ENCODE measurements at regions not wholly inside any gene's neighbourhood (a gene's known extent, or its start where the extent isn't known, plus 50 kb on each side); places are given as distances from the start of the nearest gene placed in this dataset.

DNA sequence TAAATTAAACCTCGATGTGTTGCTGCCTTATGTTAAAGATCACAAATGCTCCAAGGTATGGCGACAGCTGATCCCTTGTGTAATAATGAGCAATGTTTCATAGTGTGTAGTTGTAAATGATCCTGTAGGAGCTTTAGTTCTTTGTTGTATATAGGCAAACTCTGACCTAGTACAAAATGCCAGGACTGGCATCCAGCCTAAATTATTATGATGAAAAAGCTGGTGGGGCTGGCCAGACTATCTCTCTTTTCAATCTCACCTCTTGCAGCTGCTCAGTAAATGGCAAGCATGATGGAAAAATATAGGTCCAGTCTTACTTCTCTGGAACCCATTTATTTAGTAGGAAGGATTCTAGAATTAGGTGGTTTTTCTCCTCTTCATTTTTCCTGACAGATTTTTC, 345.1 kb upstream of the C11orf87 start:
- no peak overlapping the region for H3K27ac Mint-ChIP-seq
- no peak for DNase-seq (ENCODE audit: low spot score)
- Histone ChIP-seq H2AFZ (replicated peaks) (peak overlapping the region; percentile 66), H3K4me2 (no peak overlapping the region), H3K9ac (no peak overlapping the region), H3F3A (ENCODE audit: low read depth) (no peaks in the 10 kb centered on the region), H3K4me3 (no peak overlapping the region), H3K36me3 (no peaks in the 10 kb centered on the region), H3K9me3 (ENCODE audit: low read depth) (no peaks in the 10 kb centered on the region), H4K20me1 (ENCODE audit: low read depth) (no peaks in the 10 kb centered on the region), H3K27me3 (no peaks in the 10 kb centered on the region), H3K27ac (no peak overlapping the region), H3K79me2 (ENCODE audit: low read depth) (no peaks in the 10 kb centered on the region), H3K4me1 (peaks cover 16% of the 10 kb centered on the region)
- no peak for TF ChIP-seq EZH2 (IDR thresholded peaks at IDR 0.05)
- TF ChIP-seq EZH2phosphoT487 (IDR thresholded peaks at IDR 0.05): no peak
- TF ChIP-seq, protein P1, sequence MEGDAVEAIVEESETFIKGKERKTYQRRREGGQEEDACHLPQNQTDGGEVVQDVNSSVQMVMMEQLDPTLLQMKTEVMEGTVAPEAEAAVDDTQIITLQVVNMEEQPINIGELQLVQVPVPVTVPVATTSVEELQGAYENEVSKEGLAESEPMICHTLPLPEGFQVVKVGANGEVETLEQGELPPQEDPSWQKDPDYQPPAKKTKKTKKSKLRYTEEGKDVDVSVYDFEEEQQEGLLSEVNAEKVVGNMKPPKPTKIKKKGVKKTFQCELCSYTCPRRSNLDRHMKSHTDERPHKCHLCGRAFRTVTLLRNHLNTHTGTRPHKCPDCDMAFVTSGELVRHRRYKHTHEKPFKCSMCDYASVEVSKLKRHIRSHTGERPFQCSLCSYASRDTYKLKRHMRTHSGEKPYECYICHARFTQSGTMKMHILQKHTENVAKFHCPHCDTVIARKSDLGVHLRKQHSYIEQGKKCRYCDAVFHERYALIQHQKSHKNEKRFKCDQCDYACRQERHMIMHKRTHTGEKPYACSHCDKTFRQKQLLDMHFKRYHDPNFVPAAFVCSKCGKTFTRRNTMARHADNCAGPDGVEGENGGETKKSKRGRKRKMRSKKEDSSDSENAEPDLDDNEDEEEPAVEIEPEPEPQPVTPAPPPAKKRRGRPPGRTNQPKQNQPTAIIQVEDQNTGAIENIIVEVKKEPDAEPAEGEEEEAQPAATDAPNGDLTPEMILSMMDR (IDR thresholded peaks at IDR 0.05): no peak
- no peaks in the 10 kb centered on the region for H3K36me3 Mint-ChIP-seq
- no peak overlapping the region for H3K4me3 Mint-ChIP-seq
- no peaks in the 10 kb centered on the region for H3K27me3 Mint-ChIP-seq (ENCODE audit: insufficient read depth, low read depth)
- peaks cover 3% of the 10 kb centered on the region for H3K4me1 Mint-ChIP-seq
- peaks cover 3% of the 10 kb centered on the region for H3K9me3 Mint-ChIP-seq

GRCh38 chr11:109077291-109077920, 344.6 kb upstream of the C11orf87 start:
- H3F3A ChIP-seq (ENCODE audit: low read depth): no peaks in the 10 kb centered on the region
- H3K4me3 Mint-ChIP-seq: no peak overlapping the region
- H3K4me3 ChIP-seq: no peak overlapping the region
- H3K27ac ChIP-seq: no peak overlapping the region
- no peaks in the 10 kb centered on the region for H3K36me3 Mint-ChIP-seq
- TF ChIP-seq EZH2 (IDR thresholded peaks at IDR 0.05) (no peak), EZH2phosphoT487 (IDR thresholded peaks at IDR 0.05) (no peak)
- TF ChIP-seq, protein P1 (IDR thresholded peaks at IDR 0.05): no peak
- no peak overlapping the region for H3K4me2 ChIP-seq
- peaks cover 3% of the 10 kb centered on the region for H3K4me1 Mint-ChIP-seq
- no peaks in the 10 kb centered on the region for H4K20me1 ChIP-seq (ENCODE audit: low read depth)
- H3K4me1 ChIP-seq: peaks cover 16% of the 10 kb centered on the region
- DNase-seq (ENCODE audit: low spot score): no peak
- no peaks in the 10 kb centered on the region for H3K9me3 ChIP-seq (ENCODE audit: low read depth)
- no peak overlapping the region for H3K9ac ChIP-seq
- peak overlapping the region; percentile 25 for H3K27ac Mint-ChIP-seq
- no peak overlapping the region for H2AFZ ChIP-seq (replicated peaks)
- H3K27me3 ChIP-seq: no peaks in the 10 kb centered on the region
- H3K36me3 ChIP-seq: no peaks in the 10 kb centered on the region
- H3K27me3 Mint-ChIP-seq (ENCODE audit: insufficient read depth, low read depth): no peaks in the 10 kb centered on the region
- no peaks in the 10 kb centered on the region for H3K79me2 ChIP-seq (ENCODE audit: low read depth)
- H3K9me3 Mint-ChIP-seq: peaks cover 3% of the 10 kb centered on the region

GRCh38 chr11:109085708-109086373, 336.1 kb upstream of the C11orf87 start:
- Histone ChIP-seq H3K36me3 (no peaks in the 10 kb centered on the region), H3K4me2 (no peak overlapping the region), H3K9me3 (ENCODE audit: low read depth) (no peaks in the 10 kb centered on the region), H2AFZ (replicated peaks) (no peak overlapping the region), H3F3A (ENCODE audit: low read depth) (no peaks in the 10 kb centered on the region), H3K4me3 (no peak overlapping the region), H3K27me3 (no peaks in the 10 kb centered on the region), H3K27ac (no peak overlapping the region), H3K79me2 (ENCODE audit: low read depth) (no peaks in the 10 kb centered on the region), H4K20me1 (ENCODE audit: low read depth) (no peaks in the 10 kb centered on the region), H3K9ac (no peak overlapping the region), H3K4me1 (no peaks in the 10 kb centered on the region)
- H3K27me3 Mint-ChIP-seq (ENCODE audit: insufficient read depth, low read depth): peaks cover 5% of the 10 kb centered on the region
- H3K27ac Mint-ChIP-seq: no peak overlapping the region
- H3K9me3 Mint-ChIP-seq: peaks cover 12% of the 10 kb centered on the region
- H3K4me3 Mint-ChIP-seq: no peak overlapping the region
- no peaks in the 10 kb centered on the region for H3K4me1 Mint-ChIP-seq
- no peak for TF ChIP-seq EZH2 (IDR thresholded peaks at IDR 0.05)
- TF ChIP-seq, protein P1 (IDR thresholded peaks at IDR 0.05): no peak
- TF ChIP-seq EZH2phosphoT487 (IDR thresholded peaks at IDR 0.05): no peak
- DNase-seq (ENCODE audit: low spot score): no peak
- no peaks in the 10 kb centered on the region for H3K36me3 Mint-ChIP-seq

Measured in neural progenitor cell (in vitro differentiated cells).